CD4-positive, alpha-beta T cell treated with Interleukin-12 subunit alpha and Interleukin-12 subunit beta, for 1 hour (primary cell): ENCODE measurements at regions not wholly inside any gene's neighbourhood (a gene's known extent, or its start where the extent isn't known, plus 50 kb on each side); places are given as distances from the start of the nearest gene placed in this dataset.
"Not testable (repeated sequence)": the region's sequence is repeated elsewhere in the genome, so short reads cannot be mapped to it uniquely, and the experiment has no call there.

Experiments
- DNase-seq: peaks from one replicate; pipeline ENCODE4 v3.0.0-alpha.2; 2020

DNA sequence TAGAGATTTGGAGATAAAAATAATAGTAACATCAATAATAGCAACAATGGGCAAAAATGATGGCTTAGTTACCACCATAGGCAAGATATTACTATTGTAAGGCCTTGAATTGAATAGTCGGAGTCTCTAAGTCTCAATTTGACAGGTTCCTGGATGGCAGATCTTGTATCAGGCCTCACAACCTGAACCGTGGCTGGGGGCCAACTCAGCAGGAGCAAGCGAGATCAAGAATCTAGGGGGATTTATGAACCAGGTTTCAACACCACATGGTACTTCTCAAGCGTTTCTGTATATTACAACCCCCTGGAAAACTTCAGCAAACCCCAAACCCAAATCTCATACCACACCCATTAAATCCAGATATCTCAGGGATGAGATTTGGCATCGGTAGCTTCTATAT is 573.8 kb downstream of the LIG4 start:
- DNase-seq = no peak

GRCh38 chr13:107625648-107626047 is 589.7 kb downstream of the LIG4 start:
- no peak for DNase-seq

DNA sequence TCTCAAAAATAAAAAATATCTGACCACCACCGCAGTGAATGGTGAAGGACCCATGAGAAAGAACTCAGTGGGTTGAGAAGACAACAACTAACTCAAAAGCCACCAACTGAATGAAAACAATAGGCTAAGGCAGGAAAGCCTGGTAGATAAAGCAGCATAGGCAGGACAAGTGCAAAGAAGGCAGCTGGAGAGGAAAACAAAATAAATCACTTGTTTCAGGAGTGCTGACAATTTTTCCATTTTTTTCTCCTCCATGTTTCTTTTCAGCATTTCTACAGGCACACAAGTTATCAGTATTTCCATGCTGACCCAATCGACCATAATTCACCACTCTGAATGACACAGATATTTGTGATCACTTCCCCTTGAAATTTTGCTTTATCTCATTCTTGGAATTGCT is 597.8 kb downstream of the LIG4 start:
- no peak for DNase-seq

- DNase-seq = no peak
Measured at GRCh38 chr13:107612376-107612775, 603.0 kb downstream of the LIG4 start.

- no peak for DNase-seq
Measured at GRCh38 chr13:107608736-107609135, 606.6 kb downstream of the LIG4 start.

GRCh38 chr13:107600971-107601370 is 614.4 kb downstream of the LIG4 start:
- DNase-seq = no peak

DNA sequence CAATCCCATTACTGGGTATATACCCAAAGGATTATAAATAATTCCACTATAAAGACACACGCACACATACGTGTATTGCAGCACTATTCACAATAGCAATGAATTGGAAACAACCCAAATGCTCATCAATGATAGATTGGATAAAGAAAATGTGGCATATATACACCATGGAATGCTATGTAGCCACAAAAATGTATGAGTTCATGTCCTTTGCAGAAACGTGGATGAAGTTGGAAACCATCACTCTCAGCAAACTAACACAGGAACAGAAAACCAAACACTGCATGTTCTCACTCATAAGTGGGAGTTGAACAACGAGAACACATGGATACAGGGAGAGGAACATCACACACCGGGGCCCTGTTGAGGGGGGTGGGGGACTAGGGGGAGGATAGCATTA is 619.0 kb downstream of the LIG4 start:
- DNase-seq = not testable (repeated sequence)

GRCh38 chr13:107590556-107590955 is 624.8 kb downstream of the LIG4 start:
- DNase-seq = no peak

GRCh38 chr13:107587681-107588080 is 627.7 kb downstream of the LIG4 start:
- no peak for DNase-seq

DNA sequence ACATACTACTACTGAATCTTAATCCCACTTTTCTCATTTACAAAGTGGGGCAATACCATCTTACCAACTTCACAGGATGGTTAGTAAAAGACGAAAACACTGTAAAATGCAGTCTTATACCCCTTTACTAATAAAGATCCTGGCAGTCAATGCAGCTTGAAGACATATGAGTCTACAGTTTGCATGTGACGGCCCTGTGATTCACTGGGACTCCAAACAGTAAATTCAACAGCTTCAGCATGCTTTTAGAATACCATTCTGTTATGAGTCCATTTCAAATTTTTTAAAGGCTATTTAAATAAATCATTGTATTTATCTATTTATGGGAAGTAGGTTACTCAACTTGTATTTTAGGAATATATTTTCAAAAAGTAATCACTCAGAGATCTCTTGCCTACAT is 629.1 kb downstream of the LIG4 start:
- no peak for DNase-seq

GRCh38 chr13:107585469-107586180 is 629.7 kb downstream of the LIG4 start:
- no peak for DNase-seq

DNA sequence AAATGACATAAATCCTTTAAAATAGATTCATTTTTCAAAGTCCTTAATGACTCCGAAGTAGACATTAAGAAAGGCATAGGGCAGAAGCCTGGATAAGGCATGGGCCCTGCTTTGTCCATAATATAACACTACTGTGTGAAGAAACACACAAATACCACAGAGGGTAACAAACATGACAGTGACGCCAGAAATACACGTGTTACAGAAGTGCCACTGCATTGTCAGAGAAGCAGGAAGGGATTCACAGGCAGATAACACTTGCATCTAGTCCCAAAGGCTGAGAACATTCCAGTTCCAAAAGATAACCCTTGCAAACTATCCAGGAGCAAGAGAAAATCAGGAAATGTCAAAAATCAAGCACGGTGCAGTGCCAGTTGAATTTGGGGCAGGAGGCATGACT is 633.2 kb downstream of the LIG4 start:
- no peak for DNase-seq

DNA sequence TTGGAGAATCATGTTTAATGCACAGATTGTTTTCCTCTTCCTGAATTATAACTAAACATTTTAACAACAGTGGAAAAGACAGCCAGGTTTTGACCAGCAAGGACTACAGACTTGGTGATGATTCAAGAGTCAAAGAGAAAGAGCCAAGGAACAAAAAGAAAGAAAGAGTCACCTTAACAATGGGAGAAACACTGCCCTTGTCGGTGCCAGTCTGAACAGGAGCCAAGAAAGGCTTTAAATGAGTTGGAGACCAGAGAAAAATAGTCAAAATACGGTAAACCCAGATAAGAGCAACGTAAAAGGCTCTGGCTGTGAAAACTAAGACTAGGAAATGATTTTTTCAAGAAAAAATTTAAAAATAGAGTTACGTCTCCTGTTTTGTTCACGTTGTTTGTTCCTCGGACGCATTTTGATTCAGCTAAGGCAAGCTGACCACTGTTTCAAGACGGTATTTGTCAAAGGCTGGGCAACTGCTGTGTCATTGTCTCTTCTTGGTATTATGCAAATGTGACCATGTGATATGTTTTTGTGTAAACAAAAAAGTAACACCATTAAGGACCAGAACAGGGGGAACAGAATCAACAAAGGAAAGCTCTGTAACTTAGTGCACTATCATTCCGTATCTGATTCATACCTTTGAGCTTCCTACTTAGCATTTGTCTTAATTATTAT is 634.5 kb downstream of the LIG4 start:
- no peak for DNase-seq

GRCh38 chr13:107576430-107576829 is 638.9 kb downstream of the LIG4 start:
- no peak for DNase-seq

DNA sequence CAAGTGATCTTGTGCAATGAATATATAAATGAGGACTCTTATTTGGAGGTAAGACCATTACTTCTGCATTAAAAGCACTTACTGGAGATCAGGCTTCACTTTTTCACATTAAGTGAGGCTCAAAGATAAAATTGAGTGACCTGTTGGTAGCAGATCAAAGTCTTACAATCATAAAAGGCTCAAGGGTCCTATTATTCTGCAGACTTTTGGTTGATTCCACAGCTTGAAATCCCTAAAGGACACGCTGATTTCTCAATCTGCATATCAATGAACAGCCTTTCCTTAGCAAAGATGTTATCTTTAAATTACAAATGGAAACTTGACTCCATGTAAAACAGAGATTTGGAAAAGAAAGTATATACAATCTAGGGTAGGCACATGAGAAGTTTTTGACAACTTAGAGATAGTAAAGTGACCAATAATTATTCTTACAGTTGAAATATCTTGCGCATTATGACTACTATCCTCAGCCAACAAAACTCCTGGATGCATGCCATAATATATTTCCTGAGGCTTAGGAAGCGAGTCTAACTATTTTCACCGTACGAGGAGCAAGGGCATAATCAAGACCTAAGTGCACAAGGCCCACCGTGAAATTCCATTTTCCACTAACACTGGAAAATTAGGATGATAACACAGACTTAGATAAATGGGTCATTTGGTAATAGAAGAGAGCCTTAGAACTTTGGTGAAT is 640.7 kb downstream of the LIG4 start:
- DNase-seq = no peak

- no peak for DNase-seq
Measured at GRCh38 chr13:107573184-107573583, 642.2 kb downstream of the LIG4 start.

- DNase-seq = no peak
Measured at GRCh38 chr13:107572156-107572555, 643.2 kb downstream of the LIG4 start.

DNA sequence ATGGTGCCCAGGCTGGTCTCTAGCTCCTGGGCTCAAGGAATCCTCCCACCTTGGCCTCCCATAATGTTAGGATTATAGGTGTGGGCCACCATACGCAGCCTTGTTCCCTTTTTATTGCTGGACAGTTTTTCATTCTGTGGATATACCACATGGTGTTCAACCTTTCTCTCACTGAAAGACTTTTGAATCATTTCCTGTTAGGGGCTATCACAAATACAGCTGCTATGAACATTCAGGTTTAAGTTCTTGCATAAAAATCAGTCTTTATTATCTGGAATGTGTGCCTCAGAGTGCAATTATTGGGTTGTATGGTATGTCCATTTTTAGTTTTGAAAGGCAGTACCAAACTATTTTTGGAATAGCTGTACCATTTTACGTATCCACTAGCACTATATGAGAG is 647.2 kb downstream of the LIG4 start:
- DNase-seq = no peak

DNA sequence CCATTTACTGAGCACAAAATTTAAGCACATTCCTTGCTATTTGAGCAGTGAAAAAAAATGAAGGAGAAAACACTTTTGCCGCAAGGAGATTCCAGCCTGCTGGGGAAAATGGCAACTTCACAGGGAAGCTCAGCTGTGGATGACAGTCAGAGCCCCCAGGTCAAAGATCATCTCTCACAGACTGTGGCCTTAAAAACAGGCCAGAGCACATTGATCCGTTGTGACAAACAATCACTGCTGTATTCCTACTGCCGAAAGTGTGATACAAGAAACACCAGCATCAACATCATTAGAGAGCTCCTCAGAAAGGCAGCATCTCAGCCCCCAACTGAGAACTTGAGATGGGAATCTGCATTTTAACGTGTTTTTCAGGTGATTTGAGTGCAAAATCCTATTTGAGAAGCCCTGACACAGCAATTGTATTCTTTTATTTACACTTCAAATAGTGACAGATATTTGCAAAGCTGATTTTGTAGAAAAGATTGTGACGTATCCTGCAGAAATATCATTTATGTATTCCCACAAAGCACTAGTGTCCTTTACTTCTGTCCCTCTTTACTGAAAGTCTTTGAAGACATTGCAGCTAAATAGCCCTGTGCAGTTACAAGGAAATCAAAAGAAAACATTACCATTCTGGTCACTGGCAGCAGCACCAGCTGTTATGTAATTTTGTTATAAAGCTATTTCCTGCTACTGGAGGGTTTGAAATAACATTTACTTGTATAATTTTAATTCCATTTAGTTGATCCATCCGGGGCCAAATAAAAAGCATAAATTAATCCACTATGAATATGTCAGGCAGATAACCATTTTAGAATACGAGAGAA is 652.0 kb downstream of the LIG4 start:
- no peak for DNase-seq

DNA sequence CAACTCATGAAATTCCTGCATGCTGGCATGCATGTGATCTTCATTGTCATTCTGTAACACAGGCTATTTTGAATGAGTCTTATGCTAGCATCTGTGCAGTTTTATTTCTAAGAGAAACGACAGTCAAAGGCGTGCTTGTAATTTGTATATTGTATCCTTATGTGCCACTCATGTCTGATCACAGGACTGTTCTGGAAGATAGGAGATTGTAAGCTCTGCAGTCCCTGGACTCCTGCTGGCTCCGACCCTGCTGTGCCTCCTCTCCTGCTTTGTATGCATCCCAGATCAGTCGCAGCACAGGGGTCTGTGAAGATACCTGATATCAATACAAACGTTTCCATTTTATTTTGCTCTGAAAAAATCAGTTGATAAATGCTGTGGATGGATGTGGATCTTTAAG is 653.1 kb downstream of the LIG4 start:
- DNase-seq = no peak

DNA sequence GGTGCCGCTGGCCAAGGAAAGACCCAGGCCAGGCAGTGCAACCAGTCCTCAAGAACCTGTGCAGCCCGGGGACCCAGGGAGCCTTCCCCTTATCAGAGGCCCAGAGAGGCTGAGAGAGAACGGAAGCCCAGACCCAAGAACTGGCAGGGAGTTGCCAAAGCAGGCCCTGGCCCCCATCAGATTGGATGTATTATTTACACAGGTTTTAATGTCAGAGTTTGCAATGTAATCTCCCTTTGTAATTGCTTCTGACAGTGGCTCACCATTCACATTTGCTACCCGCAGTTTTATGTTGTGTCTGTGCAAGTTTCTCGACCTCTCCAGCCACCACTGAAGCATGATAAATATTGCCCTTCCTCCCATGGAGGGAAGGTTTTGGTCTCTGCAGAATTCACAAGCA is 660.9 kb downstream of the LIG4 start:
- no peak for DNase-seq

DNA sequence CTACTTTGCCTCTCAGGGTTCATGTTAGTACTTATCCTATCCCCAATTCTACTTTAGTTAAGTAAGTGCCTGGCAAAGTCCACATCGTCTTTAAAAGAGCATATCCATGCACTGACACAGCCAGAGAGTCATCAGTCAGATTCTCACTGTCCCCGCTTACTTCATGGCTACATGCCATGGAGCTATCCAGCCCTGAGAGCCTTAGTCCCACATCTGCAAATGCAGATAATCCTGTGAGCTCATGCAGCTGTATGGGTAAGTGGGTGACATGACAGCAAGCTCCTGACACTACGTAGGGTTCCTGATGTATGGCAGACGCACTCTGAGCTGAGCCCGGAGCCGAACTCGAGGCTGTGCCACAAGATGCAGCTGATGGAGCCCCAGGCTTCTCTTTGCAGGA is 661.5 kb downstream of the LIG4 start:
- no peak for DNase-seq

DNA sequence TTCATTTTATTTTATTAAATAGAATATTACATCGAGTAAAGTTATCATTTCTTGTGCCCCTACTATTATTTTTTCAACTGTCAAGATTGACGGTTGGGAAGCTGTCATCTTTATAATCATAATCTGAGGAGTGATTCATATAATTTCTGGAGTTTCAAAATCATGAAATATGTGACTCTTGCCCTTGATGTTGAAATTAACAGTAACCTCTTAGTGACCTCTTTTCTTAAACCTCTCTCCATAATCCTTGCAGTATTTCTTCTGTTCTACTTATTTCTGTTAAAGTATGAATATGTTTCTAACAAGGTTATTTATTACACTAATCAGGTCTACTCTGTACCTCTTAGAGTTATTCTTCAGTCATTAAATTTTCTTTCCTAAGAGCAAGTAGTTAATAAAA is 663.8 kb downstream of the LIG4 start:
- no peak for DNase-seq
